NCI-H2171 treated with DMSO at 0.1 percent for 48 hours (cell line): ENCODE measurements at regions not wholly inside any gene's neighbourhood (a gene's known extent, or its start where the extent isn't known, plus 50 kb on each side); places are given as distances from the start of the nearest gene placed in this dataset.

Source experiments
- DNase-seq: peaks from one replicate; lab custom pipeline; 2025; lab: John Stamatoyannopoulos, UW

DNA sequence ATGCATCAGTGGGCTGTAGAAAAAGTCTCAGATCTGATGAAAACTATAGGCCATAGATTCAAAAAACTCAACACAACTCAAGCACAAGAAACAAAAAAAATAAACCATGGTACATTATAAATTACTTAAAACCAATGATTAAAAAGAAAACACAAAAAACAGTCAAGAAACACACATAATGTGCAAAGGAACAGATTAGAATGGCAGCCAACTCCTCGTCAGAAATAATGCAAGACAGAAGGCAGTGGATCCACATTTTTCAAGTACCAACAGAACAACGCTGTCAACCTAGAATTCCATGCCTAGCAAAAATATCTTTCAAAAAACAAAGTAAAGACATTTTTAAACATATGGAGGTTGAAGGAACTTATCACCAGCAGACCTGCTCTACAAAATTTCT is 69.7 kb downstream of the PSMB1 start:
- no peak for DNase-seq

- DNase-seq, result no peak
Measured at GRCh38 chr6:170480050-170480692, 72.9 kb downstream of the PSMB1 start.

GRCh38 chr6:170476360-170476759 is 76.7 kb downstream of the PSMB1 start:
- DNase-seq, result no peak

DNA sequence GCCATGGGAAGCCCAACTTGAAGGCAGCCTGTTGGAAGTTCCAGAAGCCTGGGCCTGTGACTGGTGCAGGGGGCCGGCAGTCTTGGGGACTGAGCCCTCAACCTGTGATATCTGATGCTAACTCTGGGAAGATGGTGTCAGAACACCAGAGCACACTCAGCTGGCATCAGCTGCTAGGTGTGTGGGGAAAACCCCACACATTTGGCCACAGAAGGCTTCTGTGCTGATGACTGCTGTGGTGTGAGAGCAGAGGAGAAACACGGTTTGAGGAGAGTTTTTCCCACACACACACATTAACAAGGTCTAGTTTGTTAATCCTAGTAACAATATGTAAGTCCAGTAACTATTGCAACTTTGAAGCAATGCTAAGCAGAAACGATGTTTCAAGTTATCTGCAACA is 78.0 kb downstream of the PSMB1 start:
- DNase-seq, result no peak

DNA sequence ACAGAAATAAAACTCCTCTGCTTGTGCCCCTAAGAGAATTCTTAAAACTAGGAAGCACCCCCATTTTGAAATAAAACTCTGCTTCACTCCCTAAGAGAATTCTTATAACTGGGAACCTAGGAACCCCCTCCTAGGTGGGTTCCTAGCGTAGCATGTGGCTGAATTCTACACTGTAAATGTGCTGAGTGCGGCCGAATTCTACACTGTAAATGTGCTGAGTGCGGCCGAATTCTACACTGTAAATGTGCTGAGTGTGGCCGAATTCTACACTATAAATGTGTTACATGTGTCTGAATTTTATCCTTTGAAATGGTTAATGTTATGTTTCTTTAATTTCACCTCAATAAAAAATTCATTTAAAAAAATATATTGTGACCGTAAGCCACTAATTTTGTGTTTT is 79.3 kb downstream of the PSMB1 start:
- DNase-seq, result no peak

GRCh38 chr6:170473301-170473717 is 79.8 kb downstream of the PSMB1 start:
- DNase-seq, result peak; percentile 93

DNA sequence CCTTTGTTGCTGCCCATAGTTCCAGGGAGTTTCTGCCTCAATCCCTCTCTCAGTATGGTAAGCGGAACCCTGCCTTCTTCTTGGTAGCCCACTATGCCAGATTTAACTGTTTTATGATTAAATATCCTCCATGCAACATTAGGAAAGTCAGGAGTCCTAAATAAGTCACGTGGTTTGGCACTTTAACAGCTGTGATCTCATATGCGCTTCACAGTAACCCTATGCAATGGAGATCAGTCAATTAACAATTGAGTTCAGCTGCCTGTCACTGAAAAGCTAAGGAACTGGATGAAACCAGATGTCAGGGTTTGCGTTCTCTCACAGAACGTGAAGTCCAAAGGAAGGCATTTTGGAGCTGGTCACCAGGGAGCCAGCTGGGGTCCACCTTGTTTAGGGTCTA is 81.6 kb downstream of the PSMB1 start:
- DNase-seq, result no peak

GRCh38 chr6:170470734-170471133 is 82.4 kb downstream of the PSMB1 start:
- DNase-seq, result no peak

DNA sequence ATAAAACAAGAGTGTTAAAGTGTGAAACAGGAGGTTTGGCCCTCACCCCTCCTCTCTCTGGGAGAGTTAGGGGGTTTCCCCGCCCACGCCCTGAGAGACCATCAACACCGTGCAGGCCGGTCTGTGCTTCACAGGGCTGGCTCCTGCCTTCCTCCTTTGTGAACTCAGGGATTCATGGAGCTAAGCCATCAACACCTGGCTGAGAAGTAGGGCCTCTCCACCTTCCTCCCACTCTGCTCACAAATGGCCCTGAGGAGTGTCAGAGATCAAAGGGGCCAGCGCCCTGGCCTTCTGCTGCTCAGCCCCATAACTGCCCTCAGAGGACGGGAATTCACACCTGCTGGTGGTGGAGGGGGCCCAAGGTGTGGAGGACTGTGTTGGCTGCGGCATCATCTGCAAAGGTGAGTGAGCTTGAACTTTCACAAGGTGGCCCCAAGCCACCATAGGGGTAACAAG is 88.6 kb downstream of the PSMB1 start:
- DNase-seq, result no peak

GRCh38 chr6:170464080-170464479 is 89.0 kb downstream of the PSMB1 start:
- DNase-seq, result no peak

- DNase-seq, result no peak
Measured at GRCh38 chr6:170463101-170463721, 89.9 kb downstream of the PSMB1 start.

- no peak for DNase-seq
Measured at GRCh38 chr6:170462366-170463020, 90.6 kb downstream of the PSMB1 start.

DNA sequence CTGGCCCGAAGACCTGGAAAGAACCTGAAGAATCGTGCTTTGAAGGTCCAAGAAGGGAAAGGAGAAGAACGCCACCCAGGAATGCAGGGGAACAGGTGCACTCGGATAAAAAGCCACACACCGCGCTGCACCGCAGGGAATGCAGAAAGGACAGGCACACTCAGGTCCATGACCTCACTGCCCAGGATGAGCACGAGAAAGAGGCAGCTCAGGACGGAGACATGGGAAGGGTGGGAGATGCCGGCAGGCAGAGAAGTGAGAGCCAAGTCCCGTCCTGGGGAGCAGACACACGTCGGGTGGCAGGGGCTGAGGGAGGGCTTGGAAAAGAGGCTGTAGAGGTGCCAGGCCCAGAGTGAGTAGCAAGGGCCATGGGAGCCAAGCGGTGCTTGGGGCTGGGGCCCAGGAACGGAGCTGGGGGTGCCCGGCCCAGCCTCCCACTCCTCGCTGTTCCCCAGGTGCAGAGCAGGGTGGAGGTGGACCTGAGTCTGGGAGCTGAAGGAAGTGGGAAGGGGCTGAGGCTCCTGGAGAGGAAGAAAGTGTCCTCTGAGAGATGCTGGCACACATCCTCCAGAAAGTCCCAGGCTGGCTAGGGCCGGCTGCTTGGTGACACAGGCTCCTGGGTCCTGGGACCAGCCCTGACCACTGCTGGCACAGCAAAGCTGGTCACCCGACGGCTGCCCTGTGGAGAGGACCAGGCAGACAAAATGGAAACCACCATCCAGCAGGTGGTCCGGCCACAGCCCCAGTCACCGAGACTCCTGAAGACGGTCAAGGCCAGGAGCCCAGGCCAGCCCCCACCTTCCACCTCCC is 91.3 kb downstream of the PSMB1 start:
- no peak for DNase-seq

GRCh38 chr6:170461111-170461510 is 92.0 kb downstream of the PSMB1 start:
- no peak for DNase-seq

GRCh38 chr6:170460641-170461040 is 92.5 kb downstream of the PSMB1 start:
- DNase-seq, result no peak

DNA sequence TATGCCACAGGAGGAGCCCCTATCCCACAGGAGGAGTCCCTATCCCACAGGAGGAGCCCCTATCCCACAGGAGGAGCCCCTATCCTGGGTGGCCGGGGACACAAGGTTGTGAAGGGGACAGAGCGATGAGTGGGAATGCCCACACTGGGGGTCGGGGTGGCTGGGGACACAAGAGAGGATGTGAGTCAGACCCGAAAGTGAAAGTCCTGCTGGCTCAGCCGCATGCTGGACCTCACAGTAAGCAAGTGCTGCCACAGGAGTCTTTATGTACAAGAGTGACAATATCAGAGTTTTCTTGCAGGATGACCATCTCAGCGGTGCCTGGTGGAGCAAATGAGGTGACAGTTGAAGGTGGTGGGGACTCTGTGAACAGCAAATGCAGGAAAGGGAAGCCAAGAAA is 93.7 kb downstream of the PSMB1 start:
- no peak for DNase-seq

GRCh38 chr6:170456886-170457698 is 96.0 kb downstream of the PSMB1 start:
- peak; percentile 54 for DNase-seq
